Endodermal cell (in vitro differentiated cells): ENCODE measurements at regions not wholly inside any gene's neighbourhood (a gene's known extent, or its start where the extent isn't known, plus 50 kb on each side); places are given as distances from the start of the nearest gene placed in this dataset.

Experiments
- DNase-seq: peaks from one replicate; pipeline ENCODE4 v3.0.0-alpha.2; 2017
- H3K27ac ChIP-seq: 2 replicates; pipeline ENCODE4 v1.5.1; 2013; ENCODE audit warnings: mild to moderate bottlenecking, low read depth, low read length, moderate library complexity
- H3K27me3 ChIP-seq: 2 replicates; pipeline ENCODE4 v1.6.1; 2013; ENCODE audit warnings: mild to moderate bottlenecking, low read length, moderate library complexity; ENCODE audit not compliant: insufficient read depth, control insufficient read depth, poor library complexity, severe bottlenecking
- H3K36me3 ChIP-seq: 2 replicates; pipeline ENCODE4 v1.7.0; 2013; ENCODE audit warnings: mild to moderate bottlenecking, low read length, moderate library complexity; ENCODE audit not compliant: control insufficient read depth, insufficient read depth
- H3K4me1 ChIP-seq: one replicate; pipeline ENCODE4 v1.7.0; 2013; ENCODE audit warnings: low read length; ENCODE audit not compliant: control insufficient read depth, insufficient read depth
- H3K4me3 ChIP-seq: 2 replicates; pipeline ENCODE4 v1.5.1; 2013; ENCODE audit warnings: mild to moderate bottlenecking, low read length, moderate library complexity
- H3K9ac ChIP-seq: 2 replicates; pipeline ENCODE4 v1.6.1; 2013; ENCODE audit warnings: mild to moderate bottlenecking, low read length, moderate library complexity; ENCODE audit not compliant: poor library complexity, severe bottlenecking; ENCODE audit errors: extremely low read depth
- H3K9me3 ChIP-seq: 2 replicates; pipeline ENCODE4 v1.6.1; 2013; ENCODE audit warnings: mild to moderate bottlenecking, low read length, moderate library complexity; ENCODE audit not compliant: control insufficient read depth
- H3K27ac Mint-ChIP-seq: 2 replicates; pipeline ENCODE4 v1.8.0; 2020; ENCODE audit warnings: mixed read lengths
- H3K27me3 Mint-ChIP-seq: 2 replicates; pipeline ENCODE4 v1.8.0; 2021; ENCODE audit warnings: mild to moderate bottlenecking, mixed read lengths; ENCODE audit not compliant: insufficient read depth
- H3K36me3 Mint-ChIP-seq: 2 replicates; pipeline ENCODE4 v1.8.0; 2020; ENCODE audit warnings: low read depth, mixed read lengths
- H3K4me1 Mint-ChIP-seq: 2 replicates; pipeline ENCODE4 v1.8.0; 2020; ENCODE audit warnings: mixed read lengths
- H3K4me3 Mint-ChIP-seq: 2 replicates; pipeline ENCODE4 v1.8.0; 2020; ENCODE audit warnings: mild to moderate bottlenecking, moderate library complexity, mixed read lengths
- H3K9me3 Mint-ChIP-seq: 2 replicates; pipeline ENCODE4 v1.8.0; 2020; ENCODE audit warnings: mild to moderate bottlenecking, mixed read lengths
- WGBS, 2 experiments: methylation state at CpG; one replicate each; pipeline versions ENCODE4 v1.1.5 to v1.1.7; 2013; ENCODE audit warnings: missing lambda C conversion rate in 2 of 2, mixed read lengths in 1 of 2; ENCODE audit not compliant: insufficient coverage in 1 of 2, insufficient read length in 1 of 2; 5-methylcytosine and 5-hydroxymethylcytosine counted together
- TF ChIP-seq, protein P1 (sequence below): fragments of 200-600 bp; sonication (generic); conservative IDR thresholded peaks from 2 replicates; pipeline ENCODE4 v1.5.0; 2021; ENCODE audit warnings: antibody characterized with exemption, mild to moderate bottlenecking

GRCh38 chr12:90170740-90171139 lies 462.1 kb upstream of the ATP2B1 start:
- TF ChIP-seq, protein P1, sequence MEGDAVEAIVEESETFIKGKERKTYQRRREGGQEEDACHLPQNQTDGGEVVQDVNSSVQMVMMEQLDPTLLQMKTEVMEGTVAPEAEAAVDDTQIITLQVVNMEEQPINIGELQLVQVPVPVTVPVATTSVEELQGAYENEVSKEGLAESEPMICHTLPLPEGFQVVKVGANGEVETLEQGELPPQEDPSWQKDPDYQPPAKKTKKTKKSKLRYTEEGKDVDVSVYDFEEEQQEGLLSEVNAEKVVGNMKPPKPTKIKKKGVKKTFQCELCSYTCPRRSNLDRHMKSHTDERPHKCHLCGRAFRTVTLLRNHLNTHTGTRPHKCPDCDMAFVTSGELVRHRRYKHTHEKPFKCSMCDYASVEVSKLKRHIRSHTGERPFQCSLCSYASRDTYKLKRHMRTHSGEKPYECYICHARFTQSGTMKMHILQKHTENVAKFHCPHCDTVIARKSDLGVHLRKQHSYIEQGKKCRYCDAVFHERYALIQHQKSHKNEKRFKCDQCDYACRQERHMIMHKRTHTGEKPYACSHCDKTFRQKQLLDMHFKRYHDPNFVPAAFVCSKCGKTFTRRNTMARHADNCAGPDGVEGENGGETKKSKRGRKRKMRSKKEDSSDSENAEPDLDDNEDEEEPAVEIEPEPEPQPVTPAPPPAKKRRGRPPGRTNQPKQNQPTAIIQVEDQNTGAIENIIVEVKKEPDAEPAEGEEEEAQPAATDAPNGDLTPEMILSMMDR: no peak
- H3K9me3 Mint-ChIP-seq: no peaks in the 10 kb centered on the region

DNA sequence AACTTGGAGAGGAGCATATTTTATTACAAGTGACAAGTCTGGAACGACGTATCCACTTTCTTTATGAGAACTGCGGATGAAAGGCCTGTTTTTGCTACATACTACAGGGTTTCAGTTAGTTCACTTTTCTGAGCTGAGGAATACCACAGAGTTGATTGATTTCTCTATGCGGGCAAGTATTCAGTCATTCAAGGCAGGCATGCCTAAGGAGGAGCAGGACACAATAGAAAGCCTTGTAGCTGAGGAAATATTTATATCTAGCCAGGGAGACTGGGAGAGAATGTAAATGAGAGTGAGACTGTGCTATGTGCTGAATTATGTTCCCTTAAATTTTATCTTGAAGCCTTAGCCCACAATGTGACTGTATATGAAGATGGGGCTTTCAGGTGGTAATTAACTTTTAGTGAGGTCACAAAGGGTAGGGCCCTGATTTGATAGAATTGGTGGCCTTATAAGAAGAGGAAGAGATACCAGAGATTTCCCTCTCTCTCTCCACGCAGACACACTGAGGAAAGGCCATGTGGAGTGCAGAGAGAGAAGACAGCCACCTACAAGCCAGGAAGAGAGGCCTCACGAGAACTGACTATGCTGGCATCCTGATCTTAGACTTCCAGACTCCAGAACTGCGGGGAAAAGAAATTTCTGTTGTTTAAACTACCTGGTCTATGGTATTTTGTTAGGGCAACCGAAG lies 459.0 kb upstream of the ATP2B1 start:
- no peak overlapping the region for H3K27ac Mint-ChIP-seq

More at GRCh38 chr12:90170740-90171139, 462.1 kb upstream of the ATP2B1 start:
- H3K4me1 Mint-ChIP-seq: peaks cover 25% of the 10 kb centered on the region
- Histone ChIP-seq H3K9me3 (no peaks in the 10 kb centered on the region), H3K36me3 (no peaks in the 10 kb centered on the region), H3K4me1 (peaks cover 6% of the 10 kb centered on the region), H3K9ac (no peak overlapping the region), H3K4me3 (no peak overlapping the region), H3K27me3 (no peaks in the 10 kb centered on the region), H3K27ac (no peak overlapping the region)
- 87 to 88% methylated on average over 1 of the region's 1 CpG for WGBS, 2 experiments
- DNase-seq: no peak
- H3K27me3 Mint-ChIP-seq: no peaks in the 10 kb centered on the region
- H3K4me3 Mint-ChIP-seq: no peak overlapping the region
- H3K36me3 Mint-ChIP-seq: no peaks in the 10 kb centered on the region
- no peak overlapping the region for H3K27ac Mint-ChIP-seq

DNA sequence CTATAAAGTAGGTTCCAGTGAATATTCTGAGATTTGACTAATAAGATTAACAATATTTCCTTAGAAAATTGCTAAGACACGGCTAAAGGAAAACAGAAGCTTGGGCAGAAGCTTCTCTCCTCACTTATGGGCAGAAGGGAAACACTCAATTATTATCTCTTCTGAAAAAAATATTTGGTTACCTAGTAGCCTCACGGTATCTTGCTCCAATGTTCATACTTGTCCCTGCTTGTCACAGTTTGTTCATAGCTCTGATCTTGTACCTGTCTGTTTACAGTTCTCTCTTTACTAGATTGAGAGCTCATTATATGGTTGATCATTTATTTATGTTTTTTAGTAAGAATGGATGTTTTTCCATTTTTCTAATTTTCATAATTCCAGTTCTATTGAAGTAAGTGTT lies 458.0 kb upstream of the ATP2B1 start:
- Mint-ChIP-seq H3K4me3 (no peak overlapping the region), H3K4me1 (peaks cover 26% of the 10 kb centered on the region), H3K27me3 (no peaks in the 10 kb centered on the region), H3K36me3 (no peaks in the 10 kb centered on the region), H3K27ac (no peak overlapping the region), H3K9me3 (peaks cover 4% of the 10 kb centered on the region)
- DNase-seq: no peak
- whole genome bisulfite sequencing, 2 experiments: 93 to 100% methylated on average over 2 of the region's 2 CpGs
- Histone ChIP-seq H3K9me3 (peaks cover 6% of the 10 kb centered on the region), H3K27ac (no peak overlapping the region), H3K36me3 (no peaks in the 10 kb centered on the region), H3K9ac (no peak overlapping the region), H3K4me1 (peaks cover 8% of the 10 kb centered on the region), H3K27me3 (no peaks in the 10 kb centered on the region), H3K4me3 (no peak overlapping the region)
- TF ChIP-seq, protein P1: no peak

More for the DNA sequence above, 459.0 kb upstream of the ATP2B1 start:
- Histone ChIP-seq H3K27ac (peak overlapping the region; percentile 13), H3K27me3 (no peaks in the 10 kb centered on the region), H3K36me3 (no peaks in the 10 kb centered on the region), H3K9me3 (no peaks in the 10 kb centered on the region), H3K4me3 (no peak overlapping the region), H3K9ac (no peak overlapping the region), H3K4me1 (peaks cover 8% of the 10 kb centered on the region)
- no peaks in the 10 kb centered on the region for H3K9me3 Mint-ChIP-seq
- no peaks in the 10 kb centered on the region for H3K27me3 Mint-ChIP-seq
- no peaks in the 10 kb centered on the region for H3K36me3 Mint-ChIP-seq
- 93 to 96% methylated on average over 5 to 8 of the region's 8 CpGs for WGBS, 2 experiments
- no peak for DNase-seq
- TF ChIP-seq, protein P1: no peak
- no peak overlapping the region for H3K4me3 Mint-ChIP-seq
- peaks cover 26% of the 10 kb centered on the region for H3K4me1 Mint-ChIP-seq
